ENCODE measurements at regions not wholly inside any gene's neighbourhood (a gene's known extent, or its start where the extent isn't known, plus 50 kb on each side); places are given as distances from the start of the nearest gene placed in this dataset.

DNA sequence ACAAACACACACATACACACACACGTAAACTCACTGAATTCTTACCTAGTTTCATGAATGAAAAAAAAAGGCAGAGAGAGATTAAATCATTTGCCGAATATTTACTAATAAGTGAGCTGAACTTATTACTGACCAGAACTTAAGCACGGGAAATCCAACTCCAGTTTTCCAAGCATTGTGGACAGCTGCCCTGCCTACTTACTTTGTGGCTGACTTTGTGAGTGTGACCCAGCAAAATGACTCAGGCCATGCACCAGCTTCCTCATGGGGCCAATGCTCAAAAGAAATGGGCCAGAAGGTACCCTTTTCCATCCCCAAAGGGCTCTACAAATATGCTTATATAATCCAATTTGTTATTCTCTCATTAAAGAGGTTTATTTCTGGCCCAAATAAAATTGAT lies 87.4 kb upstream of the RHOBTB1 start:
- TF ChIP-seq, protein P1, sequence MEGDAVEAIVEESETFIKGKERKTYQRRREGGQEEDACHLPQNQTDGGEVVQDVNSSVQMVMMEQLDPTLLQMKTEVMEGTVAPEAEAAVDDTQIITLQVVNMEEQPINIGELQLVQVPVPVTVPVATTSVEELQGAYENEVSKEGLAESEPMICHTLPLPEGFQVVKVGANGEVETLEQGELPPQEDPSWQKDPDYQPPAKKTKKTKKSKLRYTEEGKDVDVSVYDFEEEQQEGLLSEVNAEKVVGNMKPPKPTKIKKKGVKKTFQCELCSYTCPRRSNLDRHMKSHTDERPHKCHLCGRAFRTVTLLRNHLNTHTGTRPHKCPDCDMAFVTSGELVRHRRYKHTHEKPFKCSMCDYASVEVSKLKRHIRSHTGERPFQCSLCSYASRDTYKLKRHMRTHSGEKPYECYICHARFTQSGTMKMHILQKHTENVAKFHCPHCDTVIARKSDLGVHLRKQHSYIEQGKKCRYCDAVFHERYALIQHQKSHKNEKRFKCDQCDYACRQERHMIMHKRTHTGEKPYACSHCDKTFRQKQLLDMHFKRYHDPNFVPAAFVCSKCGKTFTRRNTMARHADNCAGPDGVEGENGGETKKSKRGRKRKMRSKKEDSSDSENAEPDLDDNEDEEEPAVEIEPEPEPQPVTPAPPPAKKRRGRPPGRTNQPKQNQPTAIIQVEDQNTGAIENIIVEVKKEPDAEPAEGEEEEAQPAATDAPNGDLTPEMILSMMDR (IDR thresholded peaks at IDR 0.05): no peak
- TF ChIP-seq POLR2A (IDR thresholded peaks at IDR 0.05): no peak

All from uterus (tissue), 2 donors.